Cardiac fibroblast (primary cell): ENCODE measurements at regions not wholly inside any gene's neighbourhood (a gene's known extent, or its start where the extent isn't known, plus 50 kb on each side); places are given as distances from the start of the nearest gene placed in this dataset.
A peak's percentile ranks its signal among the peaks of the same experiment; 100 is the strongest.

Source experiments
- DNase-seq, 2 donors: peaks; one replicate each; pipeline versions ENCODE4 v3.0.0 to v3.0.0-alpha.2; 2010; ENCODE audit warnings: low read depth in 2 of 2
- H3K4me3 ChIP-seq, 2 donors: replicated peaks in 1 of 2; 1 replicate in 1 of 2; 2 replicates in 1 of 2; pipeline ENCODE4 v1.5.1; 2011; ENCODE audit warnings: low read depth in 2 of 2, low read length in 2 of 2, mild to moderate bottlenecking in 2 of 2, moderate library complexity in 1 of 2
- TF ChIP-seq, protein P1 (sequence below): IDR thresholded peaks from one replicate; pipeline ENCODE4 v1.5.1; 2011; ENCODE audit warnings: low read depth, mild to moderate bottlenecking, low read length, inconsistent platforms

DNA sequence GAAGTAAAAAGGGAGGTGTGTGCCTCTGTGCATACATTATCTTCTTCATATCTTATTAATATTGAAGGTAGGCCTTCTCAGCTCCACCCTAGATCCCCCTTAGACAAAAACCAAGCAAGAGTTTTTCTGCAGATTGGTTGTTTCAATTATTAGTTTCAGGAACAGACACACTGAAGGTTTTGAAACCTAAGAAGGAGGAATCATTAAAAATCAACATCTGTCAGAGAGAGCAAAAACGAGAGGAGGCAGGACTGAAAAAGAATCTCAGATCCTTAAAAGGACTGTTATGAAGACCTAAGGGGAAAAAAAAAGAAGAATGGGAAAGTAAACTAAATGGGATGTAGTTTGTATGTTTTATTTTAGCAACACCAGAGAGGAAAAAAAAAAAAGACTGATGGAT lies 560.8 kb upstream of the JAG1 start:
- TF ChIP-seq, protein P1, sequence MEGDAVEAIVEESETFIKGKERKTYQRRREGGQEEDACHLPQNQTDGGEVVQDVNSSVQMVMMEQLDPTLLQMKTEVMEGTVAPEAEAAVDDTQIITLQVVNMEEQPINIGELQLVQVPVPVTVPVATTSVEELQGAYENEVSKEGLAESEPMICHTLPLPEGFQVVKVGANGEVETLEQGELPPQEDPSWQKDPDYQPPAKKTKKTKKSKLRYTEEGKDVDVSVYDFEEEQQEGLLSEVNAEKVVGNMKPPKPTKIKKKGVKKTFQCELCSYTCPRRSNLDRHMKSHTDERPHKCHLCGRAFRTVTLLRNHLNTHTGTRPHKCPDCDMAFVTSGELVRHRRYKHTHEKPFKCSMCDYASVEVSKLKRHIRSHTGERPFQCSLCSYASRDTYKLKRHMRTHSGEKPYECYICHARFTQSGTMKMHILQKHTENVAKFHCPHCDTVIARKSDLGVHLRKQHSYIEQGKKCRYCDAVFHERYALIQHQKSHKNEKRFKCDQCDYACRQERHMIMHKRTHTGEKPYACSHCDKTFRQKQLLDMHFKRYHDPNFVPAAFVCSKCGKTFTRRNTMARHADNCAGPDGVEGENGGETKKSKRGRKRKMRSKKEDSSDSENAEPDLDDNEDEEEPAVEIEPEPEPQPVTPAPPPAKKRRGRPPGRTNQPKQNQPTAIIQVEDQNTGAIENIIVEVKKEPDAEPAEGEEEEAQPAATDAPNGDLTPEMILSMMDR = no peak
- H3K4me3 ChIP-seq = no peak overlapping the region
- DNase-seq = no peak

DNA sequence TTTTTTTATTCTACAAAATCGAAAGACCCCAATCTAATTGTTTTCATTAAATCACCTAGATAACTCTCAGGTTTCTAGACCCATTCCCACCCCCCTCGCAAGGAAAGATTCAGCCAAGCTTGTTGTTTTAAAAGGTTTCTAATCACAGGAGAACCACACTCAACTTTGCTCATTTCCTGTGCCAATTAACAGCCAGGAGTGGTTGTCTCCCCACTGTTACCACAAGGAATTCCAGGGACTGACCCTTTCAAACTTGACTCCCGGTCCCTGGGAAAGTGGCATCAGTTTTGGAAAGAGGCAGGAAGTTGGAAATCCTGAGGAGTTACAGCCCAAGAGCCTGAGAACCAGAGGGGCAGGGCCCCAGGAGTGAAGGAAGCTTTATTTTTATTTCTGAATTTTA lies 561.3 kb upstream of the JAG1 start:
- peak; percentile 52 to 67 for DNase-seq
- H3K4me3 ChIP-seq = no peak overlapping the region
- TF ChIP-seq, protein P1 = no peak

DNA sequence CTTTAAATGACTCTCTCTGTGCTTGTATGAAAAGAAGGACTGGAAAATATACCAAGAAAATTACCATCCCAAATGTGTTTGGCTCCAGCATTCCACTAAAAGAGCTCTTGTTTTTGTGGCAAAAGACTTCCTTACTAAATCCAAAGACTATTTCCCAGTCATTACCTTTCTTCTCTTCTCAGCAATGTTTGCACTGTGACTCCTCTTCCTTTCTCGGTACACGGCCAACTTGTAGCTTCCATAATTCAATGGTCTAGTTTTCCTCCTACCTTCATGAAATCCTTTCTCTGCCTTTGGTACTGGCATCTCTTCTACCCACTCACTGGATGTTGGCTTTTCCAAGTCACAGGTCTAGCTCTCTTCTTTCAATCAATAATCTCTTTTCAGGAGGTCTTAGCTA lies 568.5 kb upstream of the JAG1 start:
- no peak for DNase-seq
- TF ChIP-seq, protein P1 = no peak
- H3K4me3 ChIP-seq = no peak overlapping the region

DNA sequence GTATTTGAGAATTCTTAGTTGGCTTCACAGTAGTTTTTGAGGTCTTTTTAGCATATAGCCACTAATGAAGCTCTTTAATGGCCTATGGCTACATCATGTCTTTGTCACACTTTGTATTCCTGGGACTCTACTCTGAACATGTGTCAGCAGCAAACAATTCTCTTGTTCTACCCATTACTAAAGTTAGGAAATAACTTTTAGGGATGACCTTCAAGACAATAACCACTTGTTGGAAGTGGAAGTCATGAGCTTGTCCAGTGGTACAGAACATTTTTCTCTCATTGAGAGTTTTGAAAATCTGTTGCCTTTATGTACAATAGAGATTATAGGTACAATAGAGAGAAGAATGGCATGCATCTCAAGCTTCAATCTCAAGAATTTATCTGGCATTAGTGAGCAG lies 571.6 kb upstream of the JAG1 start:
- TF ChIP-seq, protein P1 = no peak
- no peak overlapping the region for H3K4me3 ChIP-seq

DNA sequence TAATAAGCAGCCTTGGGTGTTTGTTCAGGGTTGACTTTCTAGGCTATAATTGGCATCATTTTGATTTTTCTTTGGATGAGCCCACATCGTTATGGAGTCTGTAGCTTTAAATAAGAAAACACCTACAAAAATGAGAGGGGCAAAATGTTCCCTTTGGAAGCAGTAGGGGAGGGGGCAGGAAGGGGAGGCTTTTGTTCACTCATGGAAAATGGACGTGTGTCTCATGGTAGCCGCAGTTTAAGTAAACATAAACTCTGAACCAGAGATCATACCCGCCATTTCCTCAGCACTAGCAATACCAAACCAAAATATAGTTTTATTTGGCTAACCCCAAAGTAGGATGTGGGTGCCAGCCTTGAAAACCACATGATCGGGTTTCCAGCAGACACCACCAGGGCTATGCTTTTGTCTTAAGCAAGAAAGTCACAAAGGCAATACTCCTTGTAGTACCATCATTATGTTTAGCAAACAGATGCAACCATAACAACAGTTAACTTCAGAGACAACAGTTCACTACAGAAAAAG lies 572.5 kb upstream of the JAG1 start:
- no peak for DNase-seq
- TF ChIP-seq, protein P1 = no peak
- no peak overlapping the region for H3K4me3 ChIP-seq

More for the DNA sequence above, 571.6 kb upstream of the JAG1 start:
- no peak for DNase-seq

DNA sequence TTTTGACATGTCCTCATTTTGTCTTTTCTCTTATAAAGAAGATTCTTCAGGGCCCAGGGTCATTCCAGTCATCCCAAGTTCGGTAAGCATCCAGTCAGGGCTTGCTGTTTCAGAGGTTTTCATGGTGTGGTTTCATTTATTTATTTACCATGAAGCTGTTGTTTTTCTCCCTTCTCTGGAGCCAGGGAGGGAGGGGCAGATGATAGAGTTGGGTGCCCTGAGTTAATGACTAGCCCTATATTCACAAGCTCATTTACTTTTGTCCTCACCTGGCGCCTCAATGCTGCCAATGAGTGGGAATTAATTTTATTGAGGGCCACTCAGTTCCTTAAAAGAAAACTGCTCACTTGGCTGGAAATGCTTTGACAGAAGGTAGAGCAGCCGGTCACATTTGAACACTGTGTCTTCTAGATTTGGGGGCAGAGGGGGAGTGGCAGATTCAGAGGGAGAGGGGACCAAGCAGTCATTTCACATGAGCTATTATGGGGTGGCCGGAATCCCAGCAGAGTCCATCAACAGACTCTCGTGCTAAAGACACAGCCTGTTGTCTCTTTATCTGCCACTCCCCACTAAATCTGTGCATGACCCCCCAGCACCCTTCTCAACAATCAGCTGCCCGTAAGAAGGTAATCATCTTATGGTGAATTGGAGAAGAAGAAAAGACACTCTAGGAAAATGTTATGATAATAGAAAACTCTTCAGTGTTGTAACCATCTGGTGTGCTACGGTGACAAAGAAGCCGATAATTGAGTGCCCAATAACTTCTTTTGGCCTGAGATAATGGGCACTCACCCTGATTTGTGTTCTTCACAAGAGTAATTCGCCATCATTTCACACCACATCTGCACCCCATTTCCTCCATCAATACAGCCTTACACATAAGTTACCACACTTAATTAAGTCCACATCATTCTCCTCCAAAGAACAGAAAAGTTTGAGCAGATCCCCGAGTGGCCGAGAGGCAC lies 573.5 kb upstream of the JAG1 start:
- DNase-seq = no peak
- no peak overlapping the region for H3K4me3 ChIP-seq
- TF ChIP-seq, protein P1 = no peak
